GM23338 (cell line): ENCODE measurements at regions not wholly inside any gene's neighbourhood (a gene's known extent, or its start where the extent isn't known, plus 50 kb on each side); places are given as distances from the start of the nearest gene placed in this dataset.

Source experiments
- ATAC-seq: fragments of 200-7000 bp; cut with Tn5 transposase; 3 replicates; pipeline ENCODE4 v1.9.1; 2020
- DNase-seq: peaks from one replicate; pipeline ENCODE4 v3.0.0-alpha.2; 2015; ENCODE audit warnings: low spot score
- H2AFZ ChIP-seq: fragments of 200-600 bp; sonication (generic); 2 replicates; pipeline ENCODE4 v1.8.0; 2016; ENCODE audit warnings: antibody characterized with exemption, mild to moderate bottlenecking, moderate library complexity
- H3F3A ChIP-seq: fragments of 200-600 bp; sonication (generic); replicated peaks from 2 replicates; pipeline ENCODE4 v1.8.0; 2017; ENCODE audit warnings: antibody characterized with exemption, mixed run types, low read depth
- H3K27ac ChIP-seq: fragments of 200-600 bp; sonication (generic); 2 replicates; pipeline ENCODE4 v1.6.1; 2016; ENCODE audit warnings: low read depth
- H3K27me3 ChIP-seq: fragments of 200-600 bp; sonication (generic); 2 replicates; pipeline ENCODE4 v1.8.0; 2016; ENCODE audit warnings: mild to moderate bottlenecking, mixed run types, moderate library complexity; ENCODE audit not compliant: insufficient read depth
- H3K36me3 ChIP-seq: fragments of 200-600 bp; sonication (generic); 2 replicates; pipeline ENCODE4 v1.8.0; 2016; ENCODE audit warnings: mild to moderate bottlenecking; ENCODE audit not compliant: insufficient read depth
- H3K4me1 ChIP-seq: fragments of 200-600 bp; sonication (generic); 2 replicates; pipeline ENCODE4 v1.8.0; 2016; ENCODE audit warnings: mild to moderate bottlenecking, moderate library complexity; ENCODE audit not compliant: insufficient read depth
- H3K4me2 ChIP-seq: fragments of 200-600 bp; sonication (generic); 2 replicates; pipeline ENCODE4 v1.7.1; 2017; ENCODE audit warnings: mixed run types
- H3K4me3 ChIP-seq: fragments of 200-600 bp; sonication (generic); 2 replicates; pipeline ENCODE4 v1.6.1; 2016; ENCODE audit warnings: mixed run types
- H3K79me2 ChIP-seq: fragments of 200-600 bp; sonication (generic); replicated peaks from 2 replicates; pipeline ENCODE4 v1.8.0; 2017; ENCODE audit warnings: mild to moderate bottlenecking; ENCODE audit not compliant: insufficient read depth
- H3K9me2 ChIP-seq: fragments of 200-600 bp; sonication (generic); 2 replicates; pipeline ENCODE4 v1.8.0; 2017; ENCODE audit not compliant: insufficient read depth
- H4K20me1 ChIP-seq: fragments of 200-600 bp; sonication (generic); replicated peaks from 2 replicates; pipeline ENCODE4 v1.8.0; 2017; ENCODE audit warnings: mild to moderate bottlenecking; ENCODE audit not compliant: insufficient read depth
- H3K27ac Mint-ChIP-seq: 2 replicates; pipeline ENCODE4 v1.8.0; 2020; ENCODE audit warnings: inconsistent platforms, mild to moderate bottlenecking, moderate library complexity, mixed read lengths
- H3K27me3 Mint-ChIP-seq: 3 replicates; pipeline ENCODE4 v1.8.0; 2022; ENCODE audit warnings: low read depth, mild to moderate bottlenecking, moderate library complexity, mixed read lengths, inconsistent platforms; ENCODE audit not compliant: insufficient read depth, poor library complexity
- H3K36me3 Mint-ChIP-seq: 3 replicates; pipeline ENCODE4 v1.8.0; 2021; ENCODE audit warnings: low read depth, mild to moderate bottlenecking, inconsistent platforms, moderate library complexity, mixed read lengths
- H3K4me1 Mint-ChIP-seq: 3 replicates; pipeline ENCODE4 v1.8.0; 2020; ENCODE audit warnings: mild to moderate bottlenecking, inconsistent platforms, mixed read lengths
- H3K4me3 Mint-ChIP-seq: 3 replicates; pipeline ENCODE4 v1.8.0; 2021; ENCODE audit warnings: moderate library complexity, mild to moderate bottlenecking, inconsistent platforms, mixed read lengths
- H3K9me3 Mint-ChIP-seq: 3 replicates; pipeline ENCODE4 v1.8.0; 2020; ENCODE audit warnings: moderate library complexity, mild to moderate bottlenecking, inconsistent platforms, mixed read lengths
- CREB1 ChIP-seq: fragments of 250-450 bp; sonication (Bioruptor Pico); IDR thresholded peaks from 2 replicates; pipeline ENCODE4 v1.5.0; 2020; ENCODE audit warnings: low read depth, mild to moderate bottlenecking, moderate library complexity
- ETS1 ChIP-seq: IDR thresholded peaks from 2 replicates; pipeline ENCODE4 v1.6.1; 2016; ENCODE audit warnings: antibody characterized with exemption
- EZH2 ChIP-seq: fragments of 200-600 bp; sonication (generic); IDR thresholded peaks from one replicate; pipeline ENCODE4 v1.8.0; 2017; ENCODE audit warnings: antibody characterized with exemption, mild to moderate bottlenecking, low read depth; ENCODE audit not compliant: unreplicated experiment
- JUNB ChIP-seq: IDR thresholded peaks from one replicate; pipeline ENCODE4 v1.6.1; 2016; ENCODE audit warnings: antibody characterized with exemption; ENCODE audit not compliant: unreplicated experiment
- NANOG ChIP-seq: IDR thresholded peaks from 2 replicates; pipeline ENCODE4 v1.6.1; 2016; ENCODE audit warnings: antibody characterized with exemption, borderline replicate concordance
- POLR2AphosphoS5 ChIP-seq: IDR thresholded peaks from 2 replicates; pipeline ENCODE4 v1.6.1; 2016; ENCODE audit warnings: antibody characterized with exemption, low read depth
- REST ChIP-seq: IDR thresholded peaks from one replicate; pipeline ENCODE4 v1.6.1; 2018; ENCODE audit warnings: antibody characterized with exemption; ENCODE audit not compliant: unreplicated experiment
- ZNF114 ChIP-seq: fragments of 250-450 bp; sonication (Bioruptor Pico); IDR thresholded peaks from 2 replicates; pipeline ENCODE4 v1.5.0; 2020; ENCODE audit warnings: mild to moderate bottlenecking, moderate library complexity
- ZNF462 ChIP-seq: fragments of 250-450 bp; sonication (Bioruptor Pico); IDR thresholded peaks from 2 replicates; pipeline ENCODE4 v1.5.0; 2020; ENCODE audit warnings: mild to moderate bottlenecking, moderate library complexity

- Mint-ChIP-seq H3K9me3 (no peaks in the 10 kb centered on the region; the same call in 2 of the 3 replicates), H3K27ac (no peak overlapping the region), H3K36me3 (peaks cover 15% of the 10 kb centered on the region; the same call in 2 of the 3 replicates), H3K27me3 (peaks cover 2% of the 10 kb centered on the region), H3K4me3 (peak overlapping the region; percentile 86), H3K4me1 (peaks cover 5% of the 10 kb centered on the region; the same call in 2 of the 3 replicates)
- H3K36me3 ChIP-seq = no peaks in the 10 kb centered on the region; the same call in 1 of the 2 replicates
- DNase-seq (no peak), ATAC-seq (peak; percentile 58)
- H3K4me3 ChIP-seq = peak overlapping the region; percentile 75
- H3K4me1 ChIP-seq = no peaks in the 10 kb centered on the region; the same call in 1 of the 2 replicates
- no peaks in the 10 kb centered on the region for H3K79me2 ChIP-seq
- H3K9me2 ChIP-seq = no peaks in the 10 kb centered on the region
- H4K20me1 ChIP-seq = no peaks in the 10 kb centered on the region
- TF ChIP-seq REST = no peak
- no peak for TF ChIP-seq EZH2
- TF ChIP-seq ETS1 = no peak
- no peak for TF ChIP-seq JUNB
- no peak for TF ChIP-seq ZNF114 (CRISPR knock-in tag)
- TF ChIP-seq POLR2AphosphoS5 = no peak
- TF ChIP-seq ZNF462 (CRISPR knock-in tag) = no peak
- no peak for TF ChIP-seq NANOG
- TF ChIP-seq CREB1 = no peak
- no peaks in the 10 kb centered on the region for H3K27me3 ChIP-seq
- H3K27ac ChIP-seq = no peak overlapping the region
- no peak overlapping the region for H2AFZ ChIP-seq
- peak overlapping the region; percentile 78 for H3K4me2 ChIP-seq
- H3F3A ChIP-seq = no peaks in the 10 kb centered on the region
These were observed 97.8 kb downstream of the ZNF674 start for GRCh38 chrX:46447384-46447783.
